ENCODE measurements at regions not wholly inside any gene's neighbourhood (a gene's known extent, or its start where the extent isn't known, plus 50 kb on each side); places are given as distances from the start of the nearest gene placed in this dataset.
A peak's percentile ranks its signal among the peaks of the same experiment; 100 is the strongest.
"Not testable (repeated sequence)": the region's sequence is repeated elsewhere in the genome, so short reads cannot be mapped to it uniquely, and the experiment has no call there.

DNA sequence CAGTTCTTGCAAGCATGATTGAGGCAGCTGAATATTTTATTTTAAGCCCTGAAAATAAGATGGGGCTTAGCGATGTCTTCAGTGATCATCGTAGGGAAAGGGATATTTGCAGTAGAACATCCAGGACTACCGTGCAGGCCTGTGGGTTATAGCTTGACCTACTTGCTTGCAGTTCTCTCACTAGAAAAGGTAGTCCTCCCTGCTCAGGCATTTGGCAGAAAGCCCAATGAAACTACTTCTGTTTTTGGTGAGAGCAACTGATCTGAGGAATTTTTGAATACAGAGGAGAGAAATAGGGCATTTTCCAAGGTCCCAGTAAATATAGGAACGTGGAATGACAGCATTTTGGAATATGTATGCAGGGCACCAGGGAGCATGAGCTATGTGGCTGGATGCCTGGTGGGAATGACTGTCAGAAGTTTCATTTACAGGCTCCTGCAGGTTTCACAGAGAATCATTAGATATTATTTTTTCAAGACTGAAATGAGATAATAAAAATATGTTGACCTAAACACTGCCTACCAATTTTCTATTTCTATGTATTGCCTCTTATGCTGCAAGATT, 417.9 kb upstream of the ACTBL2 start:
- peak; percentile 26 for DNase-seq (ENCODE audit: low spot score)
- in situ Hi-C loops (cut with HindIII; ENCODE audit: low sequenced_read_pairs), result no loop called here

DNA sequence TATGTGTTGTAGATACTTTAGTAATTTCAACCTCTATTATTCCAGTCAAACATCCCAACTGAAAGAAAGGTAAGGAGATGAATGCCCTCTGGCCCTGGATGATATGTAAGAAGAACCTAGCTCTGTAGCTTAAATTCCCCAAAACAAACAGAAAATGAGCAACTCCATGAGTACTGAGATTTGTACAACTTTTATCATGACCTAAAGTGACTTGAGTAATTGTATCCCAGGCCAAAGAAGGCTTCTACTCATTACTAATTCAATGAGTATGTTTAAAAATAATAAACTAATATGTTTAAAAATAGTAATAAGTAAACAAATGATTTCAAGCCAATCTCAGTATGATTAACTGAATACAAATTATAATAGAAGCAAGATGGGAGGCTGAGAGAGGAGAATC, 414.0 kb upstream of the ACTBL2 start:
- in situ Hi-C loops (cut with HindIII; ENCODE audit: low sequenced_read_pairs), result no loop called here
- no peak for DNase-seq (ENCODE audit: low spot score)

DNA sequence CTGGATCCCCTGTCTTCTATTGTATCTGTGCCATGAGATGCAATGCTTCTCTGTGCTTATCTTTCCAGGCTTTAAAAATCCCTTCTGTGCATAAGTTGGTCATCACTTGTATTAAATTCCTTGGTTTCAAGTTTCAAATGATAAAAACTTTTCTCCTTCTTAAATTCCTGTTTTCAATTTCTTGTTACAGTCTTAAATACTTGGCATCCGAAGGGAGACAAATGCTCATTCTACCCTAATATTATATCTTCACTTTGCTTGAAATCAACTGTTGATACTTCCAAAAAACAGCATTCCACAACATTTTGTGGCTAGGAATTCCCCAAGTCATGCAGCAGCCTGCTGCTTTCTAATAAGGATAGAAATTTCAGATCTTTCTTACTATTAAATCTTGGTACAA, 413.2 kb upstream of the ACTBL2 start:
- no peak for DNase-seq (ENCODE audit: low spot score)
- in situ Hi-C loops (cut with HindIII; ENCODE audit: low sequenced_read_pairs), result no loop called here

DNA sequence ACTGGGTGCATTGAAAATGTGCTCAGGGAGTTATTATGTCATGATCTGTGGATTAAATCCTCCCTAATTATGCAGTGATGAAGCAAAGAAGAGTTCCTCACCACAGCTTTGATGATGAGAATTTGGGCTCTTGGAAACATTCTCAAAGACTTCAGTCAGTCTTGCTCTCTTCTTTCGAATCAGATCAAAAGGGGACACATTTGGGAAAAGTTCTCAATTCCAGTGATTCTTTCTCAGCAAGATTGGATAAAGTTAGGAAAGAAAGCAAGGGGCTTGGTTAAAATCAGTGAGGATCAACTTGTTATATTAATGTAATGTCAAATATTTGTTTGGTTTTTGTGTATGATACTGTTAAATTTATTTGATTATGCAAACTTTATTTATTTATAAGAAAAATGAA, 411.3 kb upstream of the ACTBL2 start:
- in situ Hi-C loops (cut with HindIII; ENCODE audit: low sequenced_read_pairs), result no loop called here
- no peak for DNase-seq (ENCODE audit: low spot score)

DNA sequence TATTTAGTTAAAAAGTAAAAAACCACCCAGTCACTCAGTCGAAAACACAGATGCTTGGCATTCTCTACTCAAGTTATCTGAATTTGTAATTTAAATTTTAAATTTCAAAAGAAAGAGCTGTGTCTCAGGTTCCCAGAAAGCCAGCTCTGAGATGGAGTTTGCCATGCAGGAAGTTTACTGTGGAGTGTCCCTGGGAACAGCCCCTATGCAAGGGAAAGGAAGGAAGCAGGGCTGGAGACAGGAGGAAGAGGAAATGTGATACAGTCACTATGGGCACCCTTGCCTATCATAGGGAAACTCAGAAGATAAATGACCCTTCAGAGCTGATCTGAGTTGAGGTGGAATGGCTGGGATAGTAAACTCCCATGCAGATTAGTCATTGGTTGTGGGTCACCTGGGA, 408.8 kb upstream of the ACTBL2 start:
- DNase-seq (ENCODE audit: low spot score), result no peak
- in situ Hi-C loops (cut with HindIII; ENCODE audit: low sequenced_read_pairs), result no loop called here

DNA sequence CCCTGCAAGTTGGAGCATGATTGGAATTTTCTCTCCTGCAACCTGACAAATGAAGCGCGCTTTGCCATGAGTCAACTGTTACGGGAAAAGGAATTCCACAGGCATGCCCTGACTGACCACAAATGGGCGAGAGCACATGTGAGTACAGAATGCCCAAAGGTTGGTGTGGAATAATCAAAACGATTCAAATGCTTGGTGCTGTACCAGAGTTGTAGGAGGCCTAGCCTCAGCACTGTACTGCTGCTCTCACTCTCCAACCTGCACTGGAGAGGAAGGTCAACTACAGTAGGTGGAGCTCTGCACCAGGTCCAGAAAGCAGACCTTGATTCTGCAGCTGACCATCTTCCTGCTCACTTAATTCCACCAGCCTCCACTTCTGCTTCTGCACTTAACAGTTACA, 406.9 kb upstream of the ACTBL2 start:
- in situ Hi-C loops (cut with HindIII; ENCODE audit: low sequenced_read_pairs), result no loop called here
- no peak for DNase-seq (ENCODE audit: low spot score)

DNA sequence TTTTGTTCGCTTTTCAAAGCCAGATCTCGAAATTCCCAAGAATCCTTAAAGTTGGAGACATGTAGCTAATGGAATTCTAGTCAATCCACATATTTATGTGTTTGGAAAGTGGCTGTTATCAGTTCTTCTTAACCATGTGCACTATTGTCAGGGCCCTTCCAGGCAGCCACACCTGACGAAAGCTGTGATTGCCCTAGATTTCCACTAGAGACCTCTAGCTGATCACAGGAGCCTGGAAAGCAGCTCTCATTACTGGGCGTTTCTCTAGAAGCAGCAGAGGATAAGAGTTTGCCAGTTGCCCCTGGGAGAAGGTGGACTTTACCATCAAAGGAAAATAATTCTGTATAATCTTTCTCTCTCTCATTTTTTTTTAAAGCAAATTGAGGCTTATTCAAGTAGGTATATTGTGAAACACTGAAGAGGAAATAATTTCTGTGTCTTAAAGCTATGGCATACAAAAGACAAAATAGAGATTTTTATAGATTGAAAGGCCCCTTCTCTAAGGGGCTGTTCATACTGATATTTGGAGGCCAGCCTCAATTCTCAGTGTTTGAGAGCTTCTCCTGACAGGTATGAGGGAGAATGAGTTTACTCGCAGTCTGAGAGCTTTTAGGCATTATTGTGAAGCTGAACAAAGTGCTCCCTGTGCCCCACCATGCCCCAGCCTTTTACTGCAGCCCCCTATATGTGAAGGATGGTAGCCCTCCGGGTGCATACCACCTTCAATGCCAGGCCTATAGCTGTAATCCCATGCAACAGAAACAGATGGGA, 405.4 kb upstream of the ACTBL2 start:
- in situ Hi-C loops (cut with HindIII; ENCODE audit: low sequenced_read_pairs), result no loop called here
- peak; percentile 23 for DNase-seq (ENCODE audit: low spot score)

DNA sequence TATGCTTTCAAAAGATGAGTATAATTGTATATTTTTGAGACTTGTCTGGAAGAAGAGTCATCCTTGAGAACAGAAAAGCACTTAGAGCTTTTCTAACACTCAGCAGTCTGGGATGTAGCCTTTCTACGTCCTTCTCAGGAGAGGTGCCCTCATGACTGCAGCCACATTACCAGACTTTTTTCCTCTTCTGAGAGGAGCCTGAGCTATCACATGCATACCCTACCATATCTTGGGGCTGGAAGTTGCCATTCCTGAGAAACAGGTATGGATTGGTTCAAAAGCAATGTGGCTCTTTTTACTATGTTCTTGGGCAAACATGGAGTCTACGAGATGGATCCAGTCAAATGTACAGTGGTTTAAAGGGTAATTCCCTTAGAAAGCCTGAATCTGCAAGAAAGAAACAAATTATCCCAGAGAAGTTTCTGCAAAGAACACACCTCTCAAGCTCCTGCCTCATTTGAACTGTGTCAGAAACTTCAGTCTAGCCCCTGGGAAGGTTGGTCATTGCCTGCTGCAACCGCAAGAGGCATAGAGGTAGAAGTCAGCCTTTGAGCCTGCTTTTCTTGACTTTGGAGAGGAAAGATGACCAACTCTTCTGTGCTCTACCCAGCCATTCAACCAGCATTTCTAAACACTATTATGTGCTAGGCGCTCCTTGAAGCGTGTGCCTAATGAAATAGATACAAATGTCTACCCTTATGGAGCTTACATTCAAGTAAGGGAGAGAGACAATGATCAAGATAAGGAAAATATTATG, 401.9 kb upstream of the ACTBL2 start:
- no peak for DNase-seq (ENCODE audit: low spot score)
- in situ Hi-C loops (cut with HindIII; ENCODE audit: low sequenced_read_pairs), result no loop called here

DNA sequence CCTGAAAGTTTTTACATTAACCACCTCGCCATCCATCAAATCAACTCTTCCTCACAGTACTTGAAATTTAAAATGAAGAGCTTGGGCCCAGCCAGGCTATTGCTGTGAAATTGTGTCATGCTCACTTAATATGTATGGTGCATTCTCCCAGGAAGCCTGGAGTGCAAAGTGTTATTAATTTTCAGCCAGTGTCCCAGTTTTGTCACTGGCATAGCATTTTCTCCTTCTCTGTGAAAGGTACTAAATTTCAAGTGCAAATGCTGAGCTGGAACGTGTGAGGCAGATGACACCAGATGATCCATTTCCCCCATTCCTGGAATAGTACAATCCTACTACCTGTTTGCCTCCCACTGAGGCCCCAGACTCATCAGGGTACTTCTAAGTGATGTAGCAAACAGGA, 397.6 kb upstream of the ACTBL2 start:
- in situ Hi-C loops (cut with HindIII; ENCODE audit: low sequenced_read_pairs), result no loop called here
- DNase-seq (ENCODE audit: low spot score), result no peak

DNA sequence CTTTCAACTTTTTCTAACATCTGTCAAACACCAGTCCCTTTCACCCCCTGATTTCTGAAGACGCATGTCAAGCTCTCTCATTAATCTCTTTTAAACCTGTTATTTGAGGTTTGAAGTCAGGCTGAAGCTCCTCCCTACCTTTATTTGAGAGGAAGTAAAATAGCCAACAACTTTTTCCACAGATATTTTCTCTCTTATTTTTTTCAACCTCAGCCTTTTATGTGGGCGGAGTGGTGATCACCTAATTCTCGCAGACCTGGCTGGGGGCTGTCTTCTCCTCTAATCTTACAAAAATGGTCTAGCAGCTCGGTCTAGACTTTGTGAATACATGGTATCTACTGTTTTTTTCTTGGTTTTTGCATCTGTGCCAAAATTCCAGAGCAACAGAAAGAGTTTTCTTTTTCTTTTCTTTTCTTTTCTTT, 395.7 kb upstream of the ACTBL2 start:
- DNase-seq (ENCODE audit: low spot score), result no peak
- in situ Hi-C loops (cut with HindIII; ENCODE audit: low sequenced_read_pairs), result no loop called here

DNA sequence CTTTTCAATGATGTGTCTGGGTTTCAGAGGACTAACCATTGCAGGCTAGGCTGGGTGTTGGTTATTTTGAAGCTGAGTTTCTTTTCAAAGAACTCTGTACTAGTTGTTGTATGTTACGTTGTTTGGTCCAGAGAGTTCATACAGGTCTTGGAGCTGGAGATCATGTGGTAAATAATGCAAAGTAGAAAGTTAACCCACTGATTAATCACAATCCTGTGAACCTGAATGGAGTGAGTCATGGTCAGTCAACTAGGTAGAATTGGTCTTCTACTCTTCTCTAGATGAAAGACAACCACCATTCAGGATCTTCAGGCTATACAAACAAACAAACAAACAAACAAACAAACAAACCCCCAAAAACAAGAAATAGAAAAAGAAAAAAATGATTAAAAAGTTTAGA, 388.9 kb upstream of the ACTBL2 start:
- DNase-seq (ENCODE audit: low spot score), result no peak
- in situ Hi-C loops (cut with HindIII; ENCODE audit: low sequenced_read_pairs), result no loop called here

DNA sequence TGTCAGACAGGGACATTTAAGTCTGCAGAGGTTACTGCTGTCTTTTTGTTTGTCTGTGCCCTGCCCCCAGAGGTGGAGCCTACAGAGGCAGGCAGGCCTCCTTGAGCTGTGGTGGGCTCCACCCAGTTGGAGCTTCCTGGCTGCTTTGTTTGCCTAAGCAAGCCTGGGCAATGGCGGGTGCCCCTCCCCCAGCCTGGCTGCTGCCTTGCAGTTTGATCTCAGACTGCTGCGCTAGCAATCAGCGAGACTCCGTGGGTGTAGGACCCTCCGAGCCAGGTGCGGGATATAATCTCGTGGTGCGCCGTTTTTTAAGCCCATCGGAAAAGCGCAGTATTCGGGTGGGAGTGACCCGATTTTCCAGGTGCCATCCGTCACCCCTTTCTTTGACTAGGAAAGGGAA, 387.7 kb upstream of the ACTBL2 start:
- in situ Hi-C loops (cut with HindIII; ENCODE audit: low sequenced_read_pairs); DNase-seq (ENCODE audit: low spot score): not testable (repeated sequence)

DNA sequence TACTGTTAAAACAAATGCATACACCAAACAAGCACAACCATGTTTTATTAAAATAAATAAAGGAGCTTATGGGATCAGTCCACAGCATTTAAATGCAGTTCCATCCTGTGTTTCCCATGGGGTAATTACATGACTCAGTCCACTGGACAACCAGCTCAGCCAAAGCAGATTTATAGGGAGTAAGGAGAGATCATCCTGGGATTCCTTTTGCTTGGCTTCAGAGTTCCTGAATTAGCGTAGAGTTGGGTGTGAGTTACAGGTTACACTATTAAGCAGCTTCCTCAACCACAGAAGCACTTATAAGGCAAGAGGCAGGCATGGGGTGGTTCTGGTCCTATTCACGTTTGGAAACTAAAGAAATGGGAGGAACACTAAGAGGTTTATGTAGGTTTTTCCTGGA, 381.1 kb upstream of the ACTBL2 start:
- no peak for DNase-seq (ENCODE audit: low spot score)

DNA sequence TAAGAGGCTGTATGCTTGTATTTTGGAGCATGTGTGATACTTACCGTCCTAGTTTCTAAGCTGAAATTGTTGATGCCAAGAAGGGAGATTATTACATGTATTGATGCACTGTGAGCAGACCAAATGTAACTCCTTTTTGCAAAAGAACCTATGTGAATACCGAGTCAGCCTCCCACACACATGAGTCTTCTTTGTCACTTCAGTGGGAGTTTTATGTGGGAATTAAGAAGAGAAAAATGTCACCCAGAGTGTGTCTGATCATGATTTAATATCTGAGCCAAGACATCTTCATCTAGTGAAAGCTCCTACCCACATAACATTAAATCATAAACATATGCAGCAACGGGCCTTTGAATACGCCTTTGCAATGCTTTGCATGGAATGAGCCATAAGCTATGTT, 380.3 kb upstream of the ACTBL2 start:
- in situ Hi-C loops (cut with HindIII; ENCODE audit: low sequenced_read_pairs), result no loop called here
- DNase-seq (ENCODE audit: low spot score), result no peak

More for the DNA sequence above, 381.1 kb upstream of the ACTBL2 start:
- in situ Hi-C loops (cut with HindIII; ENCODE audit: low sequenced_read_pairs), result no loop called here

DNA sequence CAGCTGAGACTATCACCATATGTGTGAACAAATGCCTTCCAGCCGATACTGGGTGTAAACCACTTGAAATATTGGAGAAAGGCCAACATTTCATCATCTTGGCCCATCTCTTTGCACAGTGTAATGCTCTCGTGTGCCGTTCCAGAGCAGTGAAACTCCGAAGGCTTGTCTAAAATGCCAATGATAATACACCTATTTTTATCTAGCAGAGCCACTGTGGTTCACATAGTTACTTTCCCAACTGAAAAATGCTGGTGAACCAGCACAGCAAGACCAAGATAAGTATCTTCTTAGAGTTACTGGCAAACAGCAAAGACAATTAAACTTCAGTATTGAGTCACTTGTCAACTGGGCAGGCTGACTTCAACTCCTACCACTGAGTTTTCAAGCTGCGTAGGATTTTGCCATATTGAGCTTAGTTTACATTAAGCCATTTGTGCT, 379.9 kb upstream of the ACTBL2 start:
- in situ Hi-C loops (cut with HindIII; ENCODE audit: low sequenced_read_pairs), result no loop called here
- no peak for DNase-seq (ENCODE audit: low spot score)

DNA sequence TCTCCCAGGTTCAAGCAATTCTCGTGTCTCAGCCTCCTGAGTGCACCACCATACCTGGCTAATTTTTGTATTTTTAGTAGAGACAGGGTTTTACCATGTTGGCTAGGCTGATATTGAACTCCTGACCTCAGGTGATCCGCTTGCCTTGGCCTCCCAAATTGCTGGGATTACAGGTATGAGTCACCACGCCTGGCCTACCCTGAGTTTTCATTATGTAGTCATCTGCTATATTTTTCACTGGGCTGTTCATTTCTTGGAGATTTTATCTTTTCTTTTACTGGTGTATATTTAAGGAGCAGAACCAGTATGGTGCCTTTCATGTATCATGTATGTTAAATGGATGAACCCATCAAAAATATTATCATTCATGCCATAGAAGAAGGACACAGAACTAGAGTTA, 377.0 kb upstream of the ACTBL2 start:
- in situ Hi-C loops (cut with HindIII; ENCODE audit: low sequenced_read_pairs), result no loop called here
- no peak for DNase-seq (ENCODE audit: low spot score)

DNA sequence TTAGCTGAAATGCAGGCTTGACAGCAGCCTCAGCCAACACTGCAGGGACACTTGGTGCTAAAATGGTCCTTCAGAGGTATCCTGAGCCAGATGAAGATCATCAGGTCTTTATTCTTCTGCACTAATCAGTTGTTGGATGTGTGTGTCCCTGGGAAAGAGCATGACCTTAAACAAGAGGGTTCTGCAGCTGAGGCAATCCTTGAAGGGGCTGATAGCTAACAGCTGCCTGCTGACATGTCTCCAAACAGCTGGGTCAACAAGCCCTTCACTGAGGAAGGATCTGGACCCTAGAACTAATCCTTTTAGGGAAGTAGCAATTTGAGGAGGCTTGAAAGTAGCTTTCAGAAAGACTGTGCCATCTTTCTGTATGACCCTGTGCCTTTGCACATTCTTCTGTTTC, 376.3 kb upstream of the ACTBL2 start:
- in situ Hi-C loops (cut with HindIII; ENCODE audit: low sequenced_read_pairs), result no loop called here
- no peak for DNase-seq (ENCODE audit: low spot score)

DNA sequence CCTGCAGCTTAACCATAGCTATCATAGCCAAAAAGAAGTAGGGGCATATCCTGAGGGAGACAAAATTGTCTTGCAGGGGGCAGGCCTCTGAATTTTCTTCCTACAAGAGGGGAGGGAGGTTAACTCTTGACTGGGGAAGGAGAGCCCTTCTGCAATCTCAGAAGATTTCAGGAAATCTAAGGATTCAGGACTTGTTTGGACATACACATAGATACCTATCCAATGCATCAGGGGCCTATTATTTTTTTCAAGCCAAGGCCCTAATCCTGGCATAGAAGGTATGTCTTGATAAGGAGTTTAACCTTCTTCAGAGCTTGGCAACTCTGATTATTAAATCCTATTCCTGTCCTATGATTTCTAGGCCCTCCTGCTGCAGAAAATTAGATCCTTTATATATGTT, 375.1 kb upstream of the ACTBL2 start:
- DNase-seq (ENCODE audit: low spot score), result no peak
- in situ Hi-C loops (cut with HindIII; ENCODE audit: low sequenced_read_pairs), result no loop called here

DNA sequence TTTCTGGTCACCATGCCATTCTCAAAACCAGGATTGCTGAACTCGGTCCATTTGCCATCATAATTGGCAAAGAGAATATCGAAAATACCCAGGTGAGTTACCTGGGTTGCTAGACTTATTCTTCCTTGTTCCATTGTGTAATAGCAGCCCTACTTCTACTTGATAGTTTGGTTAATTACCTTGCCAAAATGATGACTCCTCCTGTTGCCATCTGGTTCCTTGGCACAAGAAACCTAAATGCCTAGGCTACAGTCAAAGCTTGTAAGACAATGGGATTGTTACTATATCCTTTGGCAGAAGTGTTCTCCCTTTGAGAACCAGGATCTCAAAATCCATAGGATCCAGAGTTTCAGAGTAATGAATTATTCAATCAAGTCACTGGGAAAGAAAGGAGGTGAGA, 373.2 kb upstream of the ACTBL2 start:
- DNase-seq (ENCODE audit: low spot score), result no peak
- in situ Hi-C loops (cut with HindIII; ENCODE audit: low sequenced_read_pairs), result no loop called here

DNA sequence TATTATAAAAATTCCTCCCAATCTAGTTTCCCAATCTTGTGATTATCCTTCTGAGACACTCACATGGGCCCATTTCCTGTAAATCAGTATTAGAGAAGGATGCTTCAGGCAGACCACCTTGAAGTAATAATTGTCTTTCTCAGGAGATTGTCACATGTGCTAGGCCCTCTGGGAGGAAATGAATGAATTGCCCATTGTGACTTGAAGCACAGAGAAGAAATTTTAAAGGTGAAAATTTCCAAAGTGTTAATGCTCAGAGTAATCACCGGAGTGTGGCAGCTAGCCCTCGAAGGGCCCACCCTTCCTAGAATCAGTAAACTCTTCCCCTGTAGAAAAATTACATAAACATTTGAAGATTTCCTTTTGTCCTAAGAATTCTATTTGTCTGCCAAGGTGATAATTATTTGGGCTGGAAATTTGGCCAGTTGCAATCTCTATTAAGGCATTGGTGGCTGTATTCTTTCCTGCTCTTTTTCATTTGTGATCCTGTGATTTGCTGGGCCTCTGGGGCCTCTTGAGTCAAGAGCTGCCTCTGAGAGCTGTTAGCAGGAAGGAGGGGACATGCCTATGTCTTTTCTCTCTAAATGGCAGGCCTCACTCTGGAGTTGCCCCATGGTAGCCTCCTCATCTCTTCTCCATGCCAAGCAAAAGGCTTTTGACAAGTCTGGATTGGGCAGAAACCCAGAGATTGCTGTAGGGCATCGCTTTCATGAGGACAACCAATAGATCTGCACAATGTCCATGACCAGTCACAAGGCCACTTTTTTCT, 371.5 kb upstream of the ACTBL2 start:
- no peak for DNase-seq (ENCODE audit: low spot score)
- in situ Hi-C loops (cut with HindIII; ENCODE audit: low sequenced_read_pairs), result no loop called here
